Prostate gland (tissue), 2 donors: ENCODE measurements at regions not wholly inside any gene's neighbourhood (a gene's known extent, or its start where the extent isn't known, plus 50 kb on each side); places are given as distances from the start of the nearest gene placed in this dataset.

Experiments
- CTCF ChIP-seq, 4 experiments: fragments of 200-600 bp in 2 of 4; fragments of 450-650 bp in 2 of 4; sonication (generic) in 2 of 4; IDR thresholded peaks; 1 replicate in 3 of 4; 2 replicates in 1 of 4; pipeline ENCODE4 v1.5.1; 2016 to 2019; ENCODE audit warnings: antibody characterized with exemption in 4 of 4, mild to moderate bottlenecking in 2 of 4, moderate library complexity in 2 of 4
- POLR2A ChIP-seq: fragments of 450-650 bp; IDR thresholded peaks from one replicate; pipeline ENCODE4 v1.6.1; 2016; ENCODE audit warnings: antibody characterized with exemption, mild to moderate bottlenecking

- no peak for TF ChIP-seq CTCF (IDR thresholded peaks at IDR 0.05)
- no peak for TF ChIP-seq POLR2A
Observed at GRCh38 chr13:111503376-111503775, 182.9 kb downstream of the TEX29 start.
